Neural progenitor cell (in vitro differentiated cells): ENCODE measurements at regions not wholly inside any gene's neighbourhood (a gene's known extent, or its start where the extent isn't known, plus 50 kb on each side); places are given as distances from the start of the nearest gene placed in this dataset.

ENCODE experiments used
- CTCF ChIP-seq: fragments of 200-600 bp; sonication (generic); IDR thresholded peaks from 2 replicates; pipeline ENCODE4 v1.5.1; 2017; ENCODE audit warnings: antibody characterized with exemption, mild to moderate bottlenecking
- EZH2 ChIP-seq: fragments of 200-600 bp; sonication (generic); IDR thresholded peaks from 2 replicates; pipeline ENCODE4 v1.6.1; 2017; ENCODE audit warnings: antibody characterized with exemption, mild to moderate bottlenecking, moderate library complexity

- TF ChIP-seq CTCF: no peak
- no peak for TF ChIP-seq EZH2
These were observed 637.8 kb upstream of the GRIA3 start for GRCh38 chrX:122546269-122546668.
